Trophoblast cell (in vitro differentiated cells and primary cell): ENCODE measurements at regions not wholly inside any gene's neighbourhood (a gene's known extent, or its start where the extent isn't known, plus 50 kb on each side); places are given as distances from the start of the nearest gene placed in this dataset.
A peak's percentile ranks its signal among the peaks of the same experiment; 100 is the strongest.

Experiments used
- DNase-seq, 2 donors: peaks; one replicate each; pipeline ENCODE4 v3.0.0-alpha.2; 2016
- H2AFZ ChIP-seq: 2 replicates; pipeline ENCODE4 v1.6.1; 2013; ENCODE audit warnings: low read length, moderate library complexity, mild to moderate bottlenecking; ENCODE audit not compliant: insufficient read depth, poor library complexity
- H2AK5ac ChIP-seq: 2 replicates; pipeline ENCODE4 v1.6.1; 2013; ENCODE audit warnings: mild to moderate bottlenecking, low read length
- H2BK120ac ChIP-seq: 2 replicates; pipeline ENCODE4 v1.6.1; 2013; ENCODE audit warnings: low read length, mild to moderate bottlenecking, moderate library complexity; ENCODE audit not compliant: insufficient read depth, poor library complexity
- H2BK12ac ChIP-seq: 2 replicates; pipeline ENCODE4 v1.6.1; 2013; ENCODE audit warnings: mild to moderate bottlenecking, low read length, moderate library complexity
- H2BK5ac ChIP-seq: 2 replicates; pipeline ENCODE4 v1.6.1; 2013; ENCODE audit warnings: low read length, low read depth, moderate library complexity, mild to moderate bottlenecking; ENCODE audit not compliant: poor library complexity
- H3K14ac ChIP-seq: 2 replicates; pipeline ENCODE4 v1.6.1; 2013; ENCODE audit warnings: mild to moderate bottlenecking, low read length
- H3K18ac ChIP-seq: 2 replicates; pipeline ENCODE4 v1.6.1; 2013; ENCODE audit warnings: mild to moderate bottlenecking, low read length
- H3K23ac ChIP-seq: 2 replicates; pipeline ENCODE4 v1.6.1; 2013; ENCODE audit warnings: low read length
- H3K27ac ChIP-seq: 2 replicates; pipeline ENCODE4 v1.5.1; 2013; ENCODE audit warnings: low read depth, mild to moderate bottlenecking, inconsistent platforms, low read length, moderate library complexity
- H3K27me3 ChIP-seq: 2 replicates; pipeline ENCODE4 v1.6.1; 2013; ENCODE audit warnings: inconsistent platforms, mild to moderate bottlenecking, low read length, moderate library complexity; ENCODE audit not compliant: insufficient read depth
- H3K36me3 ChIP-seq, 2 experiments: 1 replicate in 1 of 2; 2 replicates in 1 of 2; pipeline ENCODE4 v1.6.1; 2013; ENCODE audit warnings: low read length in 2 of 2, mild to moderate bottlenecking in 2 of 2, moderate library complexity in 1 of 2; ENCODE audit not compliant: insufficient read depth in 2 of 2, control insufficient read depth in 1 of 2
- H3K4ac ChIP-seq: 2 replicates; pipeline ENCODE4 v1.6.1; 2013; ENCODE audit warnings: low read depth, mild to moderate bottlenecking, low read length, moderate library complexity
- H3K4me1 ChIP-seq, 2 experiments: 1 replicate in 1 of 2; 2 replicates in 1 of 2; pipeline ENCODE4 v1.6.1; 2013; ENCODE audit warnings: low read length in 2 of 2, mild to moderate bottlenecking in 2 of 2, moderate library complexity in 1 of 2; ENCODE audit not compliant: insufficient read depth in 2 of 2, control insufficient read depth in 1 of 2
- H3K4me2 ChIP-seq: 2 replicates; pipeline ENCODE4 v1.6.1; 2013; ENCODE audit warnings: inconsistent platforms, mild to moderate bottlenecking, low read length, moderate library complexity
- H3K4me3 ChIP-seq: 2 replicates; pipeline ENCODE4 v1.5.1; 2013; ENCODE audit warnings: mild to moderate bottlenecking, low read depth, low read length, inconsistent platforms
- H3K79me1 ChIP-seq: one replicate; pipeline ENCODE4 v1.6.1; 2013; ENCODE audit warnings: low read length
- H3K79me2 ChIP-seq: 2 replicates; pipeline ENCODE4 v1.6.1; 2013; ENCODE audit warnings: low read length, mild to moderate bottlenecking; ENCODE audit not compliant: control insufficient read depth, insufficient read depth, poor library complexity
- H3K9ac ChIP-seq: 2 replicates; pipeline ENCODE4 v1.6.1; 2013; ENCODE audit warnings: mild to moderate bottlenecking, low read length
- H3K9me3 ChIP-seq: 2 replicates; pipeline ENCODE4 v1.6.1; 2013; ENCODE audit warnings: low read depth, mild to moderate bottlenecking, control low read depth, inconsistent platforms, low read length; ENCODE audit not compliant: insufficient read depth
- H4K12ac ChIP-seq: 2 replicates; pipeline ENCODE4 v1.6.1; 2013; ENCODE audit warnings: low read depth, mild to moderate bottlenecking, low read length, moderate library complexity
- H4K8ac ChIP-seq: 2 replicates; pipeline ENCODE4 v1.6.1; 2013; ENCODE audit warnings: low read depth, mild to moderate bottlenecking, low read length, moderate library complexity
- H4K91ac ChIP-seq: one replicate; pipeline ENCODE4 v1.6.1; 2013; ENCODE audit warnings: low read depth, mild to moderate bottlenecking, low read length, moderate library complexity
- WGBS: extraction: QIAGEN DNeasy Blood & Tissue Kit; methylation state at CpG from one replicate; pipeline ENCODE4 v1.1.7; 2013; ENCODE audit warnings: missing lambda C conversion rate; ENCODE audit not compliant: insufficient read length, insufficient coverage; ENCODE audit errors: extremely low coverage; 5-methylcytosine and 5-hydroxymethylcytosine counted together

- Histone ChIP-seq H2AK5ac (no peak overlapping the region), H2BK120ac (no peak overlapping the region), H3K9me3 (no peaks in the 10 kb centered on the region), H3K4ac (no peak overlapping the region), H2AFZ (no peak overlapping the region), H3K9ac (no peak overlapping the region), H4K91ac (no peak overlapping the region), H3K18ac (no peak overlapping the region), H2BK5ac (no peak overlapping the region), H3K23ac (no peak overlapping the region), H4K12ac (no peak overlapping the region), H3K36me3 (no peaks in the 10 kb centered on the region), H3K4me1 (no peaks in the 10 kb centered on the region), H3K14ac (no peak overlapping the region), H3K27me3 (no peaks in the 10 kb centered on the region), H3K4me2 (no peak overlapping the region), H3K4me3 (no peak overlapping the region), H3K27ac (no peak overlapping the region), H4K8ac (no peak overlapping the region), H3K79me1 (no peaks in the 10 kb centered on the region), H2BK12ac (no peak overlapping the region), H3K79me2 (no peaks in the 10 kb centered on the region)
- DNase-seq: no peak
- no CpG with 5 or more reads among the region's 1 CpG for WGBS
Observed at GRCh38 chr4:135553213-135553612, 1351.6 kb upstream of the PABPC4L start.

- H4K12ac ChIP-seq: no peak overlapping the region
- no peak overlapping the region for H2BK120ac ChIP-seq
- H2BK5ac ChIP-seq: no peak overlapping the region
- H3K9me3 ChIP-seq: no peaks in the 10 kb centered on the region
- H2BK12ac ChIP-seq: no peak overlapping the region
- no peak overlapping the region for H3K4ac ChIP-seq
- H3K4me3 ChIP-seq: no peak overlapping the region
- no peaks in the 10 kb centered on the region for H3K36me3 ChIP-seq
- WGBS: no CpG with 5 or more reads among the region's 3 CpGs
- H3K9ac ChIP-seq: no peak overlapping the region
- no peaks in the 10 kb centered on the region for H3K79me1 ChIP-seq
- no peak overlapping the region for H3K4me2 ChIP-seq
- H2AK5ac ChIP-seq: no peak overlapping the region
- no peak overlapping the region for H4K8ac ChIP-seq
- no peaks in the 10 kb centered on the region for H3K79me2 ChIP-seq
- DNase-seq: peak in 1 of 2 donors; percentile 13
- H2AFZ ChIP-seq: no peak overlapping the region
- no peaks in the 10 kb centered on the region for H3K27me3 ChIP-seq
- H3K14ac ChIP-seq: no peak overlapping the region
- no peaks in the 10 kb centered on the region for H3K4me1 ChIP-seq
- H3K18ac ChIP-seq: no peak overlapping the region
- no peak overlapping the region for H3K23ac ChIP-seq
- H4K91ac ChIP-seq: no peak overlapping the region
- no peak overlapping the region for H3K27ac ChIP-seq
Observed at GRCh38 chr4:135552131-135552530, 1350.5 kb upstream of the PABPC4L start.

DNA sequence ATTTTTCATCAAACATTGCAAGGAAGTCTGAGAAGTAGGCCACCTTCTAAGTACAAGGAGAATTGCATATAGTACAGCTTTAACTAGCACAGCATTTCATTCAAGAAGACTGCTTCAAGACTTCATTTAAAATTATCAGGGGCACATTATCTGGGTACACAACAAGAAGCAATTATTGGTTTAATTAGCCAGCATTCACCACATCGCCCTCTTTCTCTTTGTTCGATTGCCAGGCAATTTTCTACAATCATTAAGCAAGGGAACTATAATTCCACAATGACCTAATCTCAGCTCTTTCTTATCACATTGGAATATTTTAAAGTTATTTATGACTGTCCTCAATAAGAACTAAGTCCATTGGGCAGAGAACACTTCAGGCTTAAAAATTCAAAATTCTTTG is 1347.1 kb upstream of the PABPC4L start:
- no peak overlapping the region for H2BK5ac ChIP-seq
- no peak for DNase-seq
- no peak overlapping the region for H2BK120ac ChIP-seq
- no CpG with 5 or more reads among the region's 2 CpGs for WGBS
- H3K23ac ChIP-seq: no peak overlapping the region
- H3K79me2 ChIP-seq: no peaks in the 10 kb centered on the region
- H3K4me3 ChIP-seq: no peak overlapping the region
- H3K27ac ChIP-seq: no peak overlapping the region
- no peaks in the 10 kb centered on the region for H3K79me1 ChIP-seq
- no peak overlapping the region for H4K8ac ChIP-seq
- H3K9ac ChIP-seq: no peak overlapping the region
- no peaks in the 10 kb centered on the region for H3K4me1 ChIP-seq
- no peak overlapping the region for H3K4ac ChIP-seq
- H3K27me3 ChIP-seq: no peaks in the 10 kb centered on the region
- no peaks in the 10 kb centered on the region for H3K9me3 ChIP-seq
- no peak overlapping the region for H3K4me2 ChIP-seq
- no peak overlapping the region for H3K14ac ChIP-seq
- H2BK12ac ChIP-seq: no peak overlapping the region
- H4K91ac ChIP-seq: no peak overlapping the region
- H3K36me3 ChIP-seq: no peaks in the 10 kb centered on the region
- no peak overlapping the region for H4K12ac ChIP-seq
- no peak overlapping the region for H3K18ac ChIP-seq
- H2AFZ ChIP-seq: no peak overlapping the region
- no peak overlapping the region for H2AK5ac ChIP-seq

- H3K9ac ChIP-seq: no peak overlapping the region
- no peaks in the 10 kb centered on the region for H3K9me3 ChIP-seq
- no peak overlapping the region for H2BK120ac ChIP-seq
- H2AFZ ChIP-seq: no peak overlapping the region
- H4K12ac ChIP-seq: no peak overlapping the region
- H2AK5ac ChIP-seq: no peak overlapping the region
- H3K14ac ChIP-seq: no peak overlapping the region
- H3K4me1 ChIP-seq: no peaks in the 10 kb centered on the region
- H3K4me2 ChIP-seq: no peak overlapping the region
- H3K4me3 ChIP-seq: no peak overlapping the region
- H3K18ac ChIP-seq: no peak overlapping the region
- H4K8ac ChIP-seq: no peak overlapping the region
- H3K79me1 ChIP-seq: no peaks in the 10 kb centered on the region
- H4K91ac ChIP-seq: no peak overlapping the region
- no peak overlapping the region for H2BK5ac ChIP-seq
- WGBS: no CpG with 5 or more reads among the region's 1 CpG
- no peak overlapping the region for H2BK12ac ChIP-seq
- H3K36me3 ChIP-seq: no peaks in the 10 kb centered on the region
- no peak overlapping the region for H3K4ac ChIP-seq
- no peak overlapping the region for H3K27ac ChIP-seq
- DNase-seq: no peak
- H3K23ac ChIP-seq: no peak overlapping the region
- H3K79me2 ChIP-seq: no peaks in the 10 kb centered on the region
- no peaks in the 10 kb centered on the region for H3K27me3 ChIP-seq
Observed at GRCh38 chr4:135545616-135546317, 1344.2 kb upstream of the PABPC4L start.
